NCI-H345 treated with DMSO at 0.1 percent for 48 hours (cell line): ENCODE measurements at regions not wholly inside any gene's neighbourhood (a gene's known extent, or its start where the extent isn't known, plus 50 kb on each side); places are given as distances from the start of the nearest gene placed in this dataset.

Experiments used
- DNase-seq: peaks from one replicate; lab custom pipeline; 2025; ENCODE audit not compliant: unreplicated experiment; lab: John Stamatoyannopoulos, UW

DNA sequence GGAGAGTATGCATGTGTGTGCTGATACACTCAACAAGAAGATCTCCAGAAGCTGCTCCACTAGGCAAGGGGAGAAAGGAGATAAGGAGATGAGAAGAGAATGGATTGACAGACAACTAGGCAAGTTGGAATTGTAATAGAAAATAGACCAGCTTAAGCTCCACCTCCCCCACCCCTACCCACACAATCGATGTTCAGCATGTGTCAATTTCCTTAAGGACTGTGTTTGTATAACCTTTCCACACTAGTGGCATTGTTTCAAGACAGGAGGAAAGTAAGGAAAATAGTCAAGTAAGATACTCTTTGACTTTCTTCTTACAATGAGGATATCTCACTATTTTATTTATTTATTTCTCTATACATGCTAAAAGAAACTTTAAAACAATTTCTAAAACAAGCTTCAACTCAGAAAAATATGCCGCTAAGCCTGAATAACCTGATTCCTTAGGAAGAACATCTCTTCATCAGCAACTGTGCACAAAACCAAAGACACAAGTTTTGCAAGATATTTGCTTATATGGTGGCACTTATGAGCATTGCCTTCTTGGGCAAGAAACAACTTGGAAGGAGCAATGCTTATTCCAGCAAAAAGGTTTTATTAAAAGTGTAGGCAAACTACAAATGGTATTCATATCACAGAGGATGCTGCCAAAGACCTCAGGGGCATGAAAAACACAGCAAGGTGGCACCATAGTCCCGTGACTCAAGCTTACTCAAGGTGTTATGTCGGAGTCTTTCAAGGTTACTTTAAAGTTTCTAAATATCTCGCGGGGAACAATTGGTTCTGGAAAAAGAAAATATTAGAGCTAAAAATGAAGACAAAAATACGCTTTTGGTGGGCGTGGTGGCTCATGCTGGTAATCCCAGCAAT, 249.1 kb downstream of the COL12A1 start:
- DNase-seq, result no peak

- DNase-seq, result no peak
Measured at GRCh38 chr6:74953708-74954107, 252.1 kb downstream of the COL12A1 start.

GRCh38 chr6:74946961-74947360, 258.9 kb downstream of the COL12A1 start:
- DNase-seq, result no peak

DNA sequence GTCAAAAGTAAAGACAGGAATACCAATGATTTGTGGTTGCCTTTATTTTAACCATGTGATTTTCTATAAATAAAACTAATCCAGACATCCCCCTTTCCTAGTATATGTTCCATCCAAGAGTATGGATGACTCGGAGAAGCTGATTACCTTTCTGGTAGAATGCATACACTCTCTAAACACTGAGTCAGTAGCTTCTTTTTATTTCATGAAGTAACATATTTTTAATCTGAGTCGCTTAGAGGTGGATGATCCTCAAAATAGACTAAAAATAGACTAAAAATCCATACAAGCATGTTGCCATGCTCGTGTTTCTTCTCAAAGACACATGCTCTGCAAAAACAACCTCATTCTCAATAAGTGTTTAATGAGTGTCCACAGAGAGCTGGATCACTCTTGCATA, 263.7 kb downstream of the COL12A1 start:
- no peak for DNase-seq

- DNase-seq, result no peak
Measured at GRCh38 chr6:74941424-74941823, 264.4 kb downstream of the COL12A1 start.

GRCh38 chr6:74939721-74940620, 265.9 kb downstream of the COL12A1 start:
- no peak for DNase-seq

DNA sequence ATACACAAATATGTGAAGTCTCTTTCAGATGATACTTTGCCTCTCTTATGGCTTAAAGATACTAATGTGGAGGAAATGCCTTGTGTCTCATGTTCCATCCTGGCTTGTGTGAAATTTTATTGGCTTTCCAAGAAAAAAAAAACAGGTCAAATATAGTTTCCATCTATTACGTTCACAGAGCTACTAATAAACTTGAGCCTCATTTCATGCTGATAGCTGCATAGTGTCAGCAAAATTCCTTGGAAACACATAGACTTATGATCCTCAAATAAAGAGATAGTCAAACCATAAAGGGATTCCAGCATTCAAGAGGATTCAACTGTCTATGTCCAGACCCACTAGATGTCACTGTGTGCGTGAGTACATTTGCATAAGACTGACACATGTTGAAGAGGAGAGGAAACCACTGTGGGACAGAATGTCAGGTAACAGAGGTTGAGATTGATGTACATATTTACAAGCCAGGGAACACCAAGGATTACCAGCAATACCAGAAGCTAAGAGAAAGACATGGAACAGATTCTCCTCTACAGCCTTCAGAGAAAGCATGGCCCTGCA, 266.6 kb downstream of the COL12A1 start:
- DNase-seq, result no peak

DNA sequence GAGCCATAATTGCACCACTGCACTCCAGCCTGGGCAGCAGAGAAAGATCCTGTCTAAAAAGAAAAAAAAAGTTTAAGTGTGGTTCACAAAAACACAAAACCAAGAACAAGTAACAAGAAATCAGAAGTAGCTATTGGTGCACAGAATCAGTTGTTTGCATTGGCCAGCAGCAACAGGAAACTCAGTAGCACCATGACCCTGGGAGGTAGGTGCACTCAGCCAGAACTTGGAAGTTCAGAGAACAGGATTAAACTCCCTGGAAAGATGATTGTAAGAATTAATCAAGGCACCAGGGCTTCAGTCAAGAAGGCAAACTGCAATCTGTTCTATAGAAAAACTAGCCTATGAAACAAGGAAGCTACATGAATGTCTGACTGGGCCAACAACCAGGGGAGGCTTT, 267.9 kb downstream of the COL12A1 start:
- no peak for DNase-seq

DNA sequence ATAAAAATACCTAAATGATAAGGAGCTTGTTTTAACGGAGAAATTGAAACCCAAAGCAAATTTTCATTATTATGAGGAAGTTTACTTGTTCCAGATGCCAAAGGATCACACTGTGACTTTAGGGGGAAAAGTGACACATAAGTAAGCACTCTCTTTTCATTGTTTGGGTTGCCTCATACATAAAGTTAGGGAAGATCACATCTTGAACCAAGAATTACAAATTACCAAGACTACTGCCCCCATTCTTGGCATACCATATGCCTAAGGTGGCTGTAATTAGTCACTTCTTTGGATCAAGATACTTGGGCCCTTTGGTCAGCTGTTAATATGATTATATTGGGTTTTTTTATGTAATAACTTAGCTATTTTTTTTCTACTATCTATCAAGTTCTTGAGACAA, 269.0 kb downstream of the COL12A1 start:
- no peak for DNase-seq

- no peak for DNase-seq
Measured at GRCh38 chr6:74932232-74932888, 273.5 kb downstream of the COL12A1 start.

- no peak for DNase-seq
Measured at GRCh38 chr6:74931558-74931957, 274.3 kb downstream of the COL12A1 start.

- no peak for DNase-seq
Measured at GRCh38 chr6:74928203-74928602, 277.6 kb downstream of the COL12A1 start.

DNA sequence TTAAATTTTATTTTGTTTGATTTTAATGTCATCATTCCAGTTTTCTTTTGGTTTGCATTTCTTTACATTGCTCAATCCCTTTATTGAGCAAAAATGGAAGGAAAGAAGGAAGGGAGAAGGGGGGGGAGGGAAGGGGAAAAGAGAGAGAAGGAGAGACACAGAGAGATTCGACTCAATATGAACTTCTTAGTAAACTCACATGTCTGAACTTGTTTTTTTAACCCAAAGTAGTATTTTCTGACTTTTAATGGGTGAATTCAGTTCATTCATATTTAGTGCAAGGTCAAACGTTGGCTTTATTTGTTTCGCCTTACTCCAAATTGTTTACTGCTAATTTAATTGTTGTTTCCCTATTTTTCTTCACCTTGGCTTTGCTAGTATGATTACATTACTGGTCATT, 278.6 kb downstream of the COL12A1 start:
- no peak for DNase-seq

- no peak for DNase-seq
Measured at GRCh38 chr6:74925683-74926082, 280.2 kb downstream of the COL12A1 start.

- DNase-seq, result no peak
Measured at GRCh38 chr6:74914888-74915287, 291.0 kb downstream of the COL12A1 start.

- DNase-seq, result no peak
Measured at GRCh38 chr6:74912234-74912633, 293.6 kb downstream of the COL12A1 start.

DNA sequence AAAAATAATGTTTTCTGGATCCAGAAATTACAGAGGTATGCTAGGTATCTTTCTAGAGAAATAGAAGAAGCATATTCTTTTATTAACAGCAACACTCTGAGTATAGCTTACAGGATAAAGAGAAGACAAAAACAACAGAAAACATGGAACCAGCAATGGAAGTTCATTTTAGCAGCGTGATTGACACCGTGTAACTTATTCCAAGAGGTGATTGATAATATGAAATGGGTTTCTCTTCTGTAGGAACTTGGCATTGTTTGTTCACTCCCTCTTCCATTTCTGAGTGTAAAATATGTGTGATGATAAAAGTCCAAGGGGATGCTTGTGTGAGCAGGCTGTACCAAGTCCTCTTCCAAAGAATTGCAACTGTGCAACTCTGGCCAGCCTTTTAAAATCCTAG, 303.0 kb downstream of the COL12A1 start:
- DNase-seq, result no peak

GRCh38 chr6:74902089-74902488, 303.8 kb downstream of the COL12A1 start:
- no peak for DNase-seq

- no peak for DNase-seq
Measured at GRCh38 chr6:74901576-74901975, 304.3 kb downstream of the COL12A1 start.

DNA sequence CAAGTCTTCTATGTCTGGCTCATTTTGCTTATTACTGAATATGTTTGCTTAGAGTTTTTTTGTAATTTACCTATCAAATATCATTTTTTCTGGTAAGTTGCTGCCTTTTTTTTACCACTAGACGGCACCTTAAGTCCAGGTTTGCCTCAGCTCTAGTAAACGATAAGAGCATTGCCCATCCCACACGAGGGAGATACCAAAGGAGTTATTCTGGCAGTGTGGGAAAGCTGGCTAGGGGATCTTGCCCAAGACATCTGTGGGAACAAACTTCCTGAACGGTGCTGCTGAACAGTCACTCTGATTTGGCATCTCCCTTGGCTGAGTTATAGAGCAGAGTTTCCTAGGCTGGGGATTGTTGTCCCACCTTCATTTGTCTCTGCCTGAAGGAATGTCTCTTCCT, 306.4 kb downstream of the COL12A1 start:
- DNase-seq, result no peak

GRCh38 chr6:74892091-74892490, 313.8 kb downstream of the COL12A1 start:
- no peak for DNase-seq
